Neuronal stem cell (in vitro differentiated cells): ENCODE measurements at regions not wholly inside any gene's neighbourhood (a gene's known extent, or its start where the extent isn't known, plus 50 kb on each side); places are given as distances from the start of the nearest gene placed in this dataset.

Experiments
- DNase-seq: peaks from one replicate; pipeline ENCODE4 v3.0.0-alpha.2; 2013; ENCODE audit warnings: low spot score
- H2AFZ ChIP-seq: one replicate; pipeline ENCODE4 v1.6.1; 2013; ENCODE audit warnings: mild to moderate bottlenecking, low read length, inconsistent platforms
- H2AK5ac ChIP-seq: 2 replicates; pipeline ENCODE4 v1.6.1; 2013; ENCODE audit warnings: low read depth, mild to moderate bottlenecking, inconsistent platforms, low read length, moderate library complexity, mixed read lengths
- H2BK120ac ChIP-seq: 2 replicates; pipeline ENCODE4 v1.6.1; 2013; ENCODE audit warnings: low read depth, mild to moderate bottlenecking, inconsistent platforms, low read length, moderate library complexity, mixed read lengths
- H2BK12ac ChIP-seq: one replicate; pipeline ENCODE4 v1.6.1; 2013; ENCODE audit warnings: low read length, inconsistent platforms
- H2BK15ac ChIP-seq: 2 replicates; pipeline ENCODE4 v1.6.1; 2013; ENCODE audit warnings: mild to moderate bottlenecking, low read length, inconsistent platforms, mixed read lengths
- H2BK5ac ChIP-seq: one replicate; pipeline ENCODE4 v1.6.1; 2013; ENCODE audit warnings: inconsistent platforms, mild to moderate bottlenecking, low read length, moderate library complexity
- H3K14ac ChIP-seq: one replicate; pipeline ENCODE4 v1.6.1; 2013; ENCODE audit warnings: low read length, inconsistent platforms
- H3K18ac ChIP-seq: 2 replicates; pipeline ENCODE4 v1.6.1; 2013; ENCODE audit warnings: low read length, inconsistent platforms
- H3K23ac ChIP-seq: 2 replicates; pipeline ENCODE4 v1.6.1; 2013; ENCODE audit warnings: low read depth, mild to moderate bottlenecking, mixed read lengths, low read length, inconsistent platforms; ENCODE audit not compliant: poor library complexity
- H3K27ac ChIP-seq: replicated peaks from 3 replicates; pipeline ENCODE4 v1.5.1; 2013; ENCODE audit warnings: low read length, inconsistent platforms
- H3K27me3 ChIP-seq, 3 experiments: 2 replicates each; pipeline ENCODE4 v1.6.1; 2013; ENCODE audit warnings: low read length in 3 of 3, mild to moderate bottlenecking in 2 of 3, inconsistent platforms in 1 of 3, low read depth in 1 of 3, mixed read lengths in 1 of 3, moderate library complexity in 1 of 3; ENCODE audit not compliant: control insufficient read depth in 3 of 3, insufficient read depth in 3 of 3
- H3K36me3 ChIP-seq, 2 donors: replicated peaks in 1 of 2; 2 replicates each; pipeline ENCODE4 v1.6.1; 2013; ENCODE audit warnings: low read length in 2 of 2; ENCODE audit not compliant: control insufficient read depth in 2 of 2, insufficient read depth in 2 of 2
- H3K4ac ChIP-seq: 2 replicates; pipeline ENCODE4 v1.6.1; 2013; ENCODE audit warnings: inconsistent platforms, mild to moderate bottlenecking, low read length, moderate library complexity
- H3K4me1 ChIP-seq, 2 donors: 1 replicate in 1 of 2; 2 replicates in 1 of 2; pipeline ENCODE4 v1.6.1; 2013; ENCODE audit warnings: low read length in 2 of 2, low read depth in 1 of 2; ENCODE audit not compliant: control insufficient read depth in 2 of 2, insufficient read depth in 1 of 2
- H3K4me2 ChIP-seq: one replicate; pipeline ENCODE4 v1.6.1; 2013; ENCODE audit warnings: mild to moderate bottlenecking, low read length, inconsistent platforms; ENCODE audit not compliant: insufficient read depth, poor library complexity, severe bottlenecking
- H3K4me3 ChIP-seq, 2 donors: 2 replicates each; pipeline ENCODE4 v1.5.1; 2013; ENCODE audit warnings: low read length in 2 of 2, mild to moderate bottlenecking in 2 of 2, inconsistent platforms in 1 of 2, moderate library complexity in 1 of 2
- H3K79me1 ChIP-seq: one replicate; pipeline ENCODE4 v1.6.1; 2013; ENCODE audit warnings: low read depth, mild to moderate bottlenecking, inconsistent platforms, low read length, moderate library complexity
- H3K9ac ChIP-seq: one replicate; pipeline ENCODE4 v1.6.1; 2013; ENCODE audit warnings: mild to moderate bottlenecking, low read depth, low read length, inconsistent platforms; ENCODE audit not compliant: poor library complexity
- H3K9me3 ChIP-seq, 2 donors: replicated peaks in 1 of 2; 2 replicates each; pipeline versions ENCODE3 to v1.6.1; 2013; ENCODE audit warnings: low read length in 2 of 2, mild to moderate bottlenecking in 2 of 2, inconsistent platforms in 1 of 2, low read depth in 1 of 2, mixed read lengths in 1 of 2, moderate library complexity in 1 of 2; ENCODE audit not compliant: control insufficient read depth in 2 of 2, insufficient read depth in 1 of 2
- H4K8ac ChIP-seq: one replicate; pipeline ENCODE4 v1.6.1; 2013; ENCODE audit warnings: low read depth, mild to moderate bottlenecking, inconsistent platforms, low read length, moderate library complexity
- H4K91ac ChIP-seq: one replicate; pipeline ENCODE4 v1.6.1; 2013; ENCODE audit warnings: low read length, low read depth, mild to moderate bottlenecking, inconsistent platforms; ENCODE audit not compliant: poor library complexity
- WGBS, 2 donors: extraction: QIAGEN DNeasy Blood & Tissue Kit; methylation state at CpG; one replicate each; pipeline ENCODE4 v1.1.7; 2013; ENCODE audit warnings: missing lambda C conversion rate in 2 of 2, mixed read lengths in 1 of 2; ENCODE audit not compliant: insufficient read length in 2 of 2, insufficient replicate concordance in 1 of 2; ENCODE audit errors: extremely low coverage in 2 of 2; 5-methylcytosine and 5-hydroxymethylcytosine counted together

- no peaks in the 10 kb centered on the region for H3K9me3 ChIP-seq
- H3K27me3 ChIP-seq, result no peaks in the 10 kb centered on the region
- no peak overlapping the region for H2BK15ac ChIP-seq
- no CpG with 5 or more reads among the region's 4 CpGs for WGBS, 2 donors
- H3K18ac ChIP-seq, result no peak overlapping the region
- H3K4me2 ChIP-seq, result no peak overlapping the region
- no peak overlapping the region for H3K9ac ChIP-seq
- peak overlapping the region; percentile 44 for H3K27ac ChIP-seq
- H4K8ac ChIP-seq, result no peak overlapping the region
- peak; percentile 65 for DNase-seq
- H2AK5ac ChIP-seq, result no peak overlapping the region
- no peak overlapping the region for H4K91ac ChIP-seq
- H3K79me1 ChIP-seq, result no peaks in the 10 kb centered on the region
- no peak overlapping the region for H2AFZ ChIP-seq
- H2BK120ac ChIP-seq, result no peak overlapping the region
- H3K4me3 ChIP-seq, result no peak overlapping the region
- no peak overlapping the region for H3K4ac ChIP-seq
- H3K36me3 ChIP-seq, result no peaks in the 10 kb centered on the region
- no peak overlapping the region for H3K14ac ChIP-seq
- H3K4me1 ChIP-seq, result peaks cover 4 to 5% of the 10 kb centered on the region in 2 donors
- no peak overlapping the region for H2BK12ac ChIP-seq
- no peak overlapping the region for H2BK5ac ChIP-seq
- no peak overlapping the region for H3K23ac ChIP-seq
Measured at GRCh38 chr2:125745514-125745913, 910.4 kb upstream of the GYPC start.

GRCh38 chr2:125746321-125747164 is 909.4 kb upstream of the GYPC start:
- Histone ChIP-seq H3K4me2 (no peak overlapping the region), H3K4me1 (peaks cover 4 to 5% of the 10 kb centered on the region in 2 donors), H2BK12ac (no peak overlapping the region), H2AFZ (peak overlapping the region; percentile 49), H3K79me1 (no peaks in the 10 kb centered on the region), H3K23ac (no peak overlapping the region), H4K91ac (no peak overlapping the region), H4K8ac (no peak overlapping the region), H2BK5ac (no peak overlapping the region), H2AK5ac (no peak overlapping the region), H3K9ac (no peak overlapping the region), H3K9me3 (no peaks in the 10 kb centered on the region), H3K36me3 (no peaks in the 10 kb centered on the region), H3K27ac (peak overlapping the region; percentile 44), H3K4ac (no peak overlapping the region), H3K14ac (no peak overlapping the region), H2BK120ac (no peak overlapping the region), H2BK15ac (no peak overlapping the region), H3K4me3 (no peak overlapping the region), H3K18ac (peak overlapping the region; percentile 55), H3K27me3 (no peaks in the 10 kb centered on the region)
- DNase-seq, result peak; percentile 35
- no CpG with 5 or more reads among the region's 4 CpGs for WGBS, 2 donors

- H2AFZ ChIP-seq, result no peak overlapping the region
- H3K27ac ChIP-seq, result no peak overlapping the region
- H3K14ac ChIP-seq, result no peak overlapping the region
- no peaks in the 10 kb centered on the region for H3K79me1 ChIP-seq
- no peak overlapping the region for H4K91ac ChIP-seq
- H2BK5ac ChIP-seq, result no peak overlapping the region
- no peak overlapping the region for H4K8ac ChIP-seq
- H2BK12ac ChIP-seq, result no peak overlapping the region
- H3K23ac ChIP-seq, result no peak overlapping the region
- H3K4ac ChIP-seq, result no peak overlapping the region
- H3K4me1 ChIP-seq, result peaks cover 4 to 5% of the 10 kb centered on the region in 2 donors
- no peak overlapping the region for H3K4me2 ChIP-seq
- no peak overlapping the region for H2AK5ac ChIP-seq
- H3K9ac ChIP-seq, result no peak overlapping the region
- H3K27me3 ChIP-seq, result no peaks in the 10 kb centered on the region
- H3K9me3 ChIP-seq, result no peaks in the 10 kb centered on the region
- H2BK15ac ChIP-seq, result no peak overlapping the region
- H2BK120ac ChIP-seq, result no peak overlapping the region
- H3K4me3 ChIP-seq, result no peak overlapping the region
- DNase-seq, result no peak
- H3K36me3 ChIP-seq, result no peaks in the 10 kb centered on the region
- H3K18ac ChIP-seq, result no peak overlapping the region
Measured at GRCh38 chr2:125747165-125747425, 908.9 kb upstream of the GYPC start.

GRCh38 chr2:125756431-125756830 is 899.5 kb upstream of the GYPC start:
- Histone ChIP-seq H4K8ac (no peak overlapping the region), H3K27ac (no peak overlapping the region), H2AFZ (no peak overlapping the region), H3K27me3 (no peaks in the 10 kb centered on the region), H3K9ac (no peak overlapping the region), H3K4me2 (no peak overlapping the region), H3K36me3 (no peaks in the 10 kb centered on the region), H2BK15ac (no peak overlapping the region), H2BK12ac (no peak overlapping the region), H3K4ac (no peak overlapping the region), H3K14ac (no peak overlapping the region), H2AK5ac (no peak overlapping the region), H3K18ac (no peak overlapping the region), H3K79me1 (no peaks in the 10 kb centered on the region), H3K4me1 (no peaks in the 10 kb centered on the region), H2BK5ac (no peak overlapping the region), H3K23ac (no peak overlapping the region), H2BK120ac (no peak overlapping the region), H3K9me3 (no peaks in the 10 kb centered on the region), H4K91ac (no peak overlapping the region), H3K4me3 (no peak overlapping the region)
- no peak for DNase-seq
- no CpG with 5 or more reads among the region's 4 CpGs for WGBS, 2 donors
